Skeletal muscle cell (primary cell): ENCODE measurements at regions not wholly inside any gene's neighbourhood (a gene's known extent, or its start where the extent isn't known, plus 50 kb on each side); places are given as distances from the start of the nearest gene placed in this dataset.
"Not testable (repeated sequence)": the region's sequence is repeated elsewhere in the genome, so short reads cannot be mapped to it uniquely, and the experiment has no call there.

Experiments
- DNase-seq: peaks from one replicate; pipeline ENCODE4 v3.0.0-alpha.2; 2010; ENCODE audit warnings: low read depth
- H3K4me3 ChIP-seq: 2 replicates; pipeline ENCODE4 v1.5.1; 2011; ENCODE audit warnings: low read depth, mild to moderate bottlenecking, control low read depth, low read length, moderate library complexity

DNA sequence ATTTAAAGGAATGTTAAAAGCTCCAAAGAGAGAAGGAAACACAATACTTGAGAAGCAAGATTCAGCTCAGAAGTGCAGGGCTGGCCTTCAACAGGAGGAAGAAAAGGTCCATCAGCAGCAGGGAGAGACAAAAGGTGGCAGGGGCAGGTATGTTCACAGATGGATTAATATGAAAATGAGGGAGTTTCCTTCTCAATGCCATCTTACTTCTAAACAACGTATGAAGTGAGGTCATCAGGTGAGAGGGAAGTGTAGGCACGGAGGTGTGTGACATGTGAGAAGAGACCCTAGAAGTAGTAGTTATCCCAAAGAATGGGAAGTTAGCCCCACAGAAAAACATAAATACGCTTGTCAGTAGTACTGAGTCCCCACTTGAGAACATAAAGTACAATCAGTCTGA lies 122.5 kb downstream of the CCER1 start:
- no peak for DNase-seq
- H3K4me3 ChIP-seq = no peak overlapping the region

- no peak overlapping the region for H3K4me3 ChIP-seq
- no peak for DNase-seq
Measured at GRCh38 chr12:90831712-90832111, 123.3 kb downstream of the CCER1 start.

DNA sequence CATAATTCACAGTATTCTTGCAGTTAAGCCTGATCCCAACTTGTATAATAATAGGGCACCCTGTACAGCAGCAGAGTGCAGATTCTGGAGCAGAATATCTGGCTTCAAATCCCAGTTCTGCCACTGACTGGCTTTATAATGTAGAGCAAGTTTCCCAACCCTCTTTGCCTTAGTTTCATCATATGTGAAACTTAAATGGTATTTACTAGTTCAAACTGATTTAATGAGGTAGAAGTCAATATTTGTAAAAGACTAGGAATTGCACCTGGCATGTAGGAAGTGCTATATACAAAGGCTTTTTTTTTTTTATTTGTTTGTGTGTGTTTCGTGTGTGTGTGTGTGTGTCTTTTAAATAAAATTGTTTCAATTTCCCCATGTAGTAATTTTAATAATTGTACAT lies 125.9 kb downstream of the CCER1 start:
- H3K4me3 ChIP-seq = no peak overlapping the region
- no peak for DNase-seq

- H3K4me3 ChIP-seq = no peak overlapping the region
Measured at GRCh38 chr12:90828621-90829020, 126.4 kb downstream of the CCER1 start.

DNA sequence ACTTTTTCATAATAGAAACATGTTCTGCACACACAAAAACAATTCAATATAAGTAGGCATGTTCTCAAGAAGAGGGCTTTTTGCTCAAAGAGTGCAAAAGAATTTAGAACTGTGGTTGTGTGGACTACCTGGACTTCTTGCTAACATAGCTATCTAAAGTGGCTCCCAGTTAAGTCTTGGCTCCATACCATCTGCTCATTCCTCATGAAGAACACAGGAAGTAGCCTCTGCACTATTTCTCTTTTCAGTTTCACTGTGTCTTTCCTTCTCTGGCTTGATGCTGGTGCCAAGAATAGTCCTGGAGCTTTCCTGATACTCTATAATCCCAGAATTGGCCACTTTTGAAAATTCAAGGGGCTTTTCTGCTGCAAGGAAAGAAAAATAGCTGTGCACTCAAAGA lies 127.4 kb downstream of the CCER1 start:
- no peak for DNase-seq
- no peak overlapping the region for H3K4me3 ChIP-seq

More at GRCh38 chr12:90828621-90829020, 126.4 kb downstream of the CCER1 start:
- no peak for DNase-seq

- H3K4me3 ChIP-seq = no peak overlapping the region
- no peak for DNase-seq
Measured at GRCh38 chr12:90826036-90826435, 128.9 kb downstream of the CCER1 start.

GRCh38 chr12:90823859-90824258 lies 131.1 kb downstream of the CCER1 start:
- DNase-seq = no peak

GRCh38 chr12:90819709-90820108 lies 135.3 kb downstream of the CCER1 start:
- no peak overlapping the region for H3K4me3 ChIP-seq
- DNase-seq = no peak

More at GRCh38 chr12:90823859-90824258, 131.1 kb downstream of the CCER1 start:
- no peak overlapping the region for H3K4me3 ChIP-seq

DNA sequence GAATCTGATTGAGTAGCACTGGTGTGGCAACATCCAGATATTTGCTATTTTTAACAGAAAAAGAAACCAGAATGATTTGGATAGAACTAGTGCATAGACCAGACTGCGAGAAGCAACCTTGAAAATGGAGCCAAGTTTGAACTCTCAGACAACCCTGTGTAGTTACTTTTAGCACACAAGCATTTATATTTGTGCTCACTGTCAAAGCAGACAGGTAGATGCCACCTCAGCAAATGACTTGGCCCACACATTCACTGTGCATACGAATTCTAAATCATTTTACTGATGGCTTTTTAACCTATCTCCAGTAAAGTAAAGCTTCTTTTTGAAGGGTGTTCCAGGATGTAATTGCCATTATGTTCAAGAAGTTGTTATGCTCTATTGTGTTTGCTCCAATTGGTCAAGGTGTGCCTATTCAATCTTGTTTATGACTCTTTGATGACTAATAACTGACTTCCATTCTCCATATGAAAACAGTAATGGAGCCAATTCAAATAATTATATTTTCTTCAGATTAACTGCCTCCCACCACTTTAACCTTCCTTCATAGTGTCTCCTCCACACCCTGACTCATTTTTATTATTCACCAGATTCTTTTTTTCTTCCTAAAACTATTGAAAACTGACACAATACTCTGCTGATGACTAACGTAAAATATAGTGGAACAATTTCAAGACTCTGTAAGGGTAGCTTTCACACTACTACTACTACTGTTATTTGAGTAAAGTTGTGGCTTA lies 138.5 kb downstream of the CCER1 start:
- H3K4me3 ChIP-seq = no peak overlapping the region
- DNase-seq = peak; percentile 24

DNA sequence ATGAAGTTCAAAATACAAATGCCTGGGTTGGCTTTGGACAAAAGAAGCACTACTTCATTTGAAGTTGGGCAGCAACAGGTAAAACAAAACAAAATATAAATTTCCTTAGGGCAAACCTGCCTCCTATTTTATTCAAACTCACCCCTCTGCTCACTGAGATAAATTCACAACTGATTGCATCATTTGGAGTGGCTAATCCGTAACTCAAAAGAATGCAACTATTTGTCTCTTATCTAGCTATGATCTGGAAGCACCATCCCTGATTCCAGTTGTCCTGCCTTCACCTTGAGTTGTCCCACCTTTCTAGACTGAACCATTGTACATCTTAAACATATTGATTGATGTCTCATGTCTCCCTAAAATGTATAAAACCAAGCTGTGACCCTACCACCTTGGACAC lies 145.0 kb downstream of the CCER1 start:
- no peak overlapping the region for H3K4me3 ChIP-seq
- no peak for DNase-seq

GRCh38 chr12:90808568-90808967 lies 146.4 kb downstream of the CCER1 start:
- no peak overlapping the region for H3K4me3 ChIP-seq
- DNase-seq = no peak

DNA sequence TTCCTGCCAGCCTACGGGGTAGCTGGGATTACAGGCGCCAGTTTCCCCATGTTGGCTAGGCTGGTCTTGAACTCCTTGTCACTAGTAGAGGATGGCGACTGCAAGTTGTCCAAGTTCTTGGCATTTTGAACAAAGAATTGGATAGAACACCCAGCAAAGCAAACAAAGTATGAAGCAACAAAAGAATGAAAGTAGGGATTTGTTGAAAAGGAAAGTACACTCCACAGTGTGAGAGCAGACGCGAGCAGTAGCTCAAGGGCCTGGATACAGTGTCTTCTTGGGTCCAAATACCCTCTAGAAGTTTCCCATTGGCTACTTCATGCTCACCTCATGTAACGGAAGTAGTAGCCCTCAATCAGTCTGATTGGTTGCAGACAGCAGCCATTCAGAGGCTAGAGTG lies 152.2 kb downstream of the CCER1 start:
- H3K4me3 ChIP-seq = no peak overlapping the region
- DNase-seq = no peak

DNA sequence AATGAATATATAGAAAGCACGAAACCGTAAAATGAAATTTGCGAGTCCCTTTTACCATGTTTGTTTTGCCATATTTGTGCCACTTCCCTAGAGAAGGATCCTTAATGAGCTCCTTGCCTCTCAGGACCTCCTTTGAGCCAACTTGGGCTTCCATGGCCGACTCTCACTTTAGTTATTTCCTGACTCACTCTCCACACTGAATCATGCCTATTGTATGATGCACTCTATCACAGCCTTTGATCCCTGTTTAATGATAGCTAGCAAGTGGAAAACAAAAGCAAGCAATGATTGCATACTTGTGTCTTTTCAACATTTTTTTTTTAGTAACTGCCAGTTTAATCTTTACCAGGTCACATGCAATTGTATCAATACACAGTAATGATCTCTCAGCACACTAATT lies 153.2 kb downstream of the CCER1 start:
- peak; percentile 22 for DNase-seq
- no peak overlapping the region for H3K4me3 ChIP-seq

- H3K4me3 ChIP-seq = no peak overlapping the region
Measured at GRCh38 chr12:90794212-90794611, 160.8 kb downstream of the CCER1 start.

GRCh38 chr12:90792718-90793117 lies 162.3 kb downstream of the CCER1 start:
- DNase-seq, H3K4me3 ChIP-seq: not testable (repeated sequence)

More at GRCh38 chr12:90794212-90794611, 160.8 kb downstream of the CCER1 start:
- no peak for DNase-seq

GRCh38 chr12:90791445-90791844 lies 163.5 kb downstream of the CCER1 start:
- no peak for DNase-seq
- no peak overlapping the region for H3K4me3 ChIP-seq

DNA sequence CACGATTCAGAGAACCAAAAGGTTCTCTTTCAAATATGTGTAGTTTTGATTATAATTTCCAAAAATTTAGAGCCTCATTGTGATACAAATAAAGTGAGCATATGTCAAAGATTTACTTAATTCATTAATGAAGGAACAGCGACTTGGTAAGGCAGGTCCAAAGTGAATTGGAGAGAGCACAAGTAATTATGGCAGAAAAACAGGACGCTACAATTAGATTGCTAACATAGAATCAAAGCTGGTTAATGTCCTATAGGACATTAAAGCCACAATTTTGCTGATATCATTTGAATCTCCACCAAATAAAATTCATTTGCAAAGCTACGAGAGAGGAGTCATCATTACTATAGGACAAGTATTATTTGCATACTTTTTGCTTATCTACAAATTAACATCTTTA lies 164.2 kb downstream of the CCER1 start:
- no peak overlapping the region for H3K4me3 ChIP-seq
- DNase-seq = no peak

DNA sequence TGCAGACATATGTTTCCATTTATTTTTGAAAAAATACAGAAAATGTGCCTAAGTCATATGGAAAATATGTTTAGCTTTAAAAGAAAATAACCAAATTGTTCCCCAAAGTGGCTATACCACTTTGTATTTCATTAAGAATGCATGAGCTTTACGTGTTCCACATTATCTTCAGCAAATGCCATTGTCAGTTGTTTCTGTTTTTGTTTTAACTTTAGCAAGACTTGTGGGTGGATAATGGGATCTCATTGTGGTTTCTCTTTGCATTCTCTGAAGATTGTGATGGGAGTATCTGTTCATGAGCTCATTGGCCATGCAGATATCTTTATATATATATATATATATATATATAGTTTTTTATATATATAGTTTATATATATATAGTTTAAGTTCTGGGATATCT lies 181.5 kb downstream of the CCER1 start:
- no peak overlapping the region for H3K4me3 ChIP-seq
- DNase-seq = no peak

DNA sequence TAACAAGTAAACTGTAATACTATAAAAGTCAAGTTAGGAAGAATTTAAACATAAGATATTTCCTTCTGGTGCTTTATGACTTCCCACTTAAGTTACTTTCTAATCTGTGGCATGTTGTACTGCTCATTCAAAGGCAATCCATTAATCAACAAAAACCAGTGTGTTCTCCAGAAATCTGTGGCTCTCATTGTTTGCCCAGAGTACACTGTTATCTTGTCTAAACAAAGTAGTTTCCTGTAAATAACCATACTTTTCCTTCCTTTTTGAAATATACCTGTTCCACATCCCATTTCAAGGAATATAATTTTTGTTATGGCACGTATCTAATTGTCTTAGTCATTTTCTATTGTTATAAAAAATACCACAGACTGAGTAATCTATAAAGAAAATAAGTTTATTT lies 184.1 kb downstream of the CCER1 start:
- DNase-seq = no peak
- no peak overlapping the region for H3K4me3 ChIP-seq

GRCh38 chr12:90757957-90758356 lies 197.0 kb downstream of the CCER1 start:
- DNase-seq = no peak
- no peak overlapping the region for H3K4me3 ChIP-seq

DNA sequence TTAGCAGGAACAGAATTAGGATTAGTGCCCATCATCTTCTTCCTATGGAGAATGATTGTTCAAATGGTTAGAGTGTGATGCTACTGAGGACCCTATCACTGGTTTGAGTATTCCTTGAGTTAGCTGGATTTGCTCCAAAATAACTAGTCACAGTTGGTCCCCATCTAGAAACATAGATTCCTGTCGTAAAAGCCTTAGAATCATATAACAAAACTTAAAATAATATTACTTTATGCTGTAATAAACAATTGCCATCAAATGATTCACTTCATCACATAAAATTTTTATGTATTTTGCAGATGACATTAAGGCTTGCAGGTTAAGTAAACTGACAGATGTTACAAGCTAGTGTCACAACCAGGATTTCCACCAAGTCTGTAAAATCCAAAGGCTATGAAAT lies 209.8 kb downstream of the CCER1 start:
- no peak overlapping the region for H3K4me3 ChIP-seq
- no peak for DNase-seq

DNA sequence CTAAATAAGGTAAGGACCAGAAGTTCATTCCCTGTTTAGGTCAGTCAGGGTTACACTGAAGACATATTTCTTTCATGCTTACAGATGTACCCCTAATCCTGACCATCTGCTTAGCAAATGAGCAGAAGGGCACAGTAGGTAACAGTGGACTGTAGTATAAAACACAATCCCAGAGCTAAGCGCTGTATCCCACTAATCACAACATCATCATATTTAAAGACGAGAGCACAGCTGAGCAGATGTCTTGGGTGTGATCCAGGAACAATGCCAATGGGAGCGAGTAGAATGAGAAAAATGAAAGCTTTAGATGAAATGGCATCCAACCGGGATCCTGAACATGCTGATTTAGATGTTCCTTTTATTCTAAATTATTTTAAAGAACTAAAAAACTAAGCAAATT lies 213.4 kb downstream of the CCER1 start:
- DNase-seq = peak; percentile 18
- H3K4me3 ChIP-seq = no peak overlapping the region
